DMS114 treated with DMSO at 0.1 percent for 48 hours (cell line): ENCODE measurements at regions not wholly inside any gene's neighbourhood (a gene's known extent, or its start where the extent isn't known, plus 50 kb on each side); places are given as distances from the start of the nearest gene placed in this dataset.
"Not testable (repeated sequence)": the region's sequence is repeated elsewhere in the genome, so short reads cannot be mapped to it uniquely, and the experiment has no call there.

ENCODE experiments used
- DNase-seq: peaks from one replicate; lab custom pipeline; 2025; ENCODE audit not compliant: unreplicated experiment; lab: John Stamatoyannopoulos, UW

GRCh38 chr4:16450724-16451123, 224.5 kb upstream of the TAPT1 start:
- DNase-seq: no peak

DNA sequence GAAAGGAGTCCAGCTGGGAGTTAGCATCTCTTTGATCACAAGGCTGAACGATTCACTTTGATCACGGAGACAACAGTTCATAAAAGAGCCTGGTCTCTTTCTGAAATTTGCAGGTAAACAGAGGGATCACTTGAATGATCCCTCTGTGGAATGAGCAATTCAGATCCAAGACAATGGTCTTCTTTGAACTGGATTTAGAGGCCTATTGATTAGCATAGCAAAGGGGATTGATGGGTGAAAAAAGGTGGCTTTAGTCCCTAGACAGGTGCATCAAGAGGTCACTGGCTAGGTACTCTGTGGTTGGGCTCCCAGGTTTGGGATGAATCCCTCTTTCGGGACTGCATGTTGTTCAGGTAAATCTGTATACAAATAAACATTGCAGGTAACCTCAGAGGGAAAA, 223.8 kb upstream of the TAPT1 start:
- no peak for DNase-seq

DNA sequence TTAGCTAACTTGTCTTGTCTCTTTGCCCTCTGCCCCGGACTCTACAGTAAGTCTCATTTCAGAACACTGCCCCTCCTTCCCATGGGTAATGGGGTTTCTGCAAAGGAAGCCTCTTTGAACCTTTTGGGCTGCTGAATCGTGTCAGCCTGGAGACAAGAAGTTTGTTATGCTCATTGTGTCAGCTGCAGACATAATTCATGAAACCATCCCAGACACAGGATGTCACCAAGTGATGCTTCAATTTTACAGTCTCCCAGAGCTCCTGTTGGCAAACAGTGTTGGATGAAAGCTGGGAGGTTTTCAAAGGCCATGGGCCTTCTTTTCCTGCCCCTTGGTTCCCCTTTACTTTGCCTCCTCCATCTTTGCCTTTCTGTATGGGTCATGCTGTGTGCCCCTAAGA, 223.1 kb upstream of the TAPT1 start:
- no peak for DNase-seq

DNA sequence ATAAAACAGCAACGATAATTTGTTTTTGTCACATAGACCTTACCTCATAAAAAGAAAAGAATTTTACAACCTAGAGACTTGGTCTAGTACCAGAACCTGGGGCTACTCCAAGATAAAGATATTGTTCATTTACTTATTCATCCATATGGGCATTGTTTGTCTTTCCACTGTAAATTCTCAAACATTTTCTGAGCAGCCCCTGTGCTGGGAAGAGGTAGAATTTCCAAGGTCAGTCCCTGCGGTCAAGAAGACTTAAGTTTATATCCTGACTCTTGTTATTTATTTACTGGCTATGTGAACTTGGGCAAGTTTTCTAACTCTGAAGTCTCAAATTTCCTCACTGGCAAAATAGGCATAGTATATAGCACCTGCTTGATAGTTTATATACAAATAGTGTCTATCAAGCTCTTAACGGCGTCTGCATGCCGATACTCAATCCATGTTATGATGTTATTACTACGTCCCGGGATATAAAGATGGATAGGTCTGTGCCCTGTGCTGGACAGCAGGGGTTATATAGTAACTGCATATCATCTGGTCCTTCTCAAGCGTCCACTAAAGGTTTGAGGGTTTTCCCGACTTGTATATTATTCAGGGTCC, 222.1 kb upstream of the TAPT1 start:
- no peak for DNase-seq

GRCh38 chr4:16443504-16444088, 217.3 kb upstream of the TAPT1 start:
- DNase-seq: no peak

GRCh38 chr4:16442296-16442695, 216.0 kb upstream of the TAPT1 start:
- no peak for DNase-seq

GRCh38 chr4:16439768-16440167, 213.5 kb upstream of the TAPT1 start:
- no peak for DNase-seq

DNA sequence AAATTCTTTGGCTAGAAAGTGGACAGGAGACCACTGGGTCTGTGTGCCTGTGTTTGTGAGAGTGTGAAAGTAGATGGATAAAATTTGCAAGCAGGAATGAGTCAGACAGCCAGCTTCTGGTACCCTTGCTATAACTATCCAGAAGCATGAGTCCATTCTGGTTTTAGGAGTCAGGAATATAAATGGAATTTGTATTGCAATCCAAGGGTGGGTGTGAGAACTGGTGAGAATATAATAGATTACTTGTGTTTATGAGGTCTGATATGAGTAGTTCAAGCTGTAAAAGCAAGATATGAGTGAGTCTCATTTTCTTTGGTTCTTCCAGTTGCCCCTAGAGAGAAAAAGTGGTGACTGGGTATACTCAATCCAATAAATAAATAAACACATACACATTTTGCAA, 212.7 kb upstream of the TAPT1 start:
- no peak for DNase-seq

DNA sequence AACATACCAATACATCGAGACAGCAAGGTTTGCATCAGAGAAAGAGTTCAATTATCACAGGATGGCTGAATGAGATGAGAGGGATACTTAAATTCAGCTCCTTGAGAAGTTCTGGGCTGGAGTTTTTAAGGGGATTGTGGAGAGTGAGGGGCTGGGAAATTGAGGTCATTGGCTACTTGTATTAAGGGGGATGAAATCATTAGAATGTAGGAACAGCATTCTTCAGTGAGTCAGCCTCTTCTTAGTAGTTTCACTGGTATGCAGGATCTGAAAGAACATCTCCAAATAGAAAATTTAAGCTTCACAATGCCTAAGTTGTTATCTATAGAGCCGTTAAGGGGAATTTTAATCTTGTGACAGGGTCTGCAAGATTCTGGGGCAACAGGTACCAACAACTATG, 211.6 kb upstream of the TAPT1 start:
- DNase-seq: no peak

DNA sequence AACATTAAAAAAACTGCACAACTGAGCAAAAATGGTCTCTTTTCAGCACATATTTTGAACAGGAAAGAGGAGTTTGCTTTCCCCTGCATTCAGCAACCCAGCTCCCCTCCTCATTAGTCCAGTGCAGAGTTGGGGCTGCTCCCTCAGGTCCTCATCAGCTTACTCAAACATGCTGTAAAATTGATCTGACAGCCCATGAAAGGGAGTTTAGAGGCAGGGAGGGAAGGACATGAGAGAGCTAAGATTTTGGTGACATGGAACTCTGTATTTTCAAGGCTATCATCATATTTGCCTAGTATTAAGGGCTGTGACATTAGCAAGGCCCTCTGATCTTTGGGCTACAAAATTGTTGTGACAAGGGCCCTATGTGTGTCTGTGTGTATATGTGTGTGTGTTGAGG, 205.6 kb upstream of the TAPT1 start:
- no peak for DNase-seq

DNA sequence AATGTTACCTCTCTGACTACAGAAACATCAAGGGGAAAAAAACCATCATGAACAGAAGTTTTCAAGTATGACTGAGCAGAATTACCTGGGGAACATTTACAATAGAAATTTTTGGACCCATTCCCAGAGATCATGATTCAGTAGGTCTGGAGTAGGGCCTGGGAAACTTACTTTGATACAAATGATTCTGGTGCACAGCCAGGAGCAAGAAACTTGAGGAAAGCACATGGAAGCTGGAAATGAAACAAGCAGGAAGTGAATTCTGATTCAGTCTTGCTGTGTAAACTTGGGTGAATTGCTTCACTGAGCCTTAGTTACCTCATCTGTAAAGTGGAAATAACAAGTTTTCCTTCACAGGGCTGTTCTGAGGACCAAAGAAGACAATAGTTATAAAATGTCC, 192.5 kb upstream of the TAPT1 start:
- no peak for DNase-seq

GRCh38 chr4:16417198-16417597, 190.9 kb upstream of the TAPT1 start:
- no peak for DNase-seq

- no peak for DNase-seq
These were observed 190.3 kb upstream of the TAPT1 start for GRCh38 chr4:16416601-16417000.

GRCh38 chr4:16415751-16416150, 189.5 kb upstream of the TAPT1 start:
- DNase-seq: no peak

DNA sequence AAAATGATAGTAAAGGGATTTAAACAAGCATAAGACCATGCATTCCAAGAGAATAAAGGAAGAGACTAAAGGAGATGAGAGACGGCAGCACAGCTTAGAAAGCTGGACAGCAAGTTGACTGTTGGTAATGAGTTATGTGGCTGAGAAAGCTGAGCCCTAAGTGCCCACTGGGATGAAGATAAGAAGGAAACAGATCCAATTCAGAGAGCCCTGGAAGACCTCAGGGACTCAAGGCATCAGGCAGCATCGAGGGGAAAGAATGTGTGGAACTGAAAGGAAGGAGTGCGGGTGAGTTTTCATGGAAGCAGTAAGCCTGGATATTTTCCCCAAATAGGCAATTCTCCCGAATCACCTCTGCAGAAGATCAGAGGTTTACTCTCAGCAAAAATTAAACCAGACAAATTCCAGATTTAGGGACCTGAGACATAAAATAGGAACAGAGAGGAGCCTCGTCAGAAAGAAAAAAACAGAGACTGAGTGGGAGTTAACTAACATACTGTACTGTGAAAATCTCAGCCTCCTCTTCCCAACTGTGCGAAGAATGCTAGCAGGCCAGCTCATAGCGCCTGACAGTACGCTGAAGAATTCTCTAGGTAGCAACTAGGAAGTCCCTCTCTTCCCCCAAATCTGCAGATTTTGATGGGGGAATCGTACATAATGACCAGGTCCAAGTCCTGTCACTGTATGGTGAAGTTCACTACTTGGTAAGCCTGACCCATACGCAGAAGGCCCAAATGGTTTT, 187.7 kb upstream of the TAPT1 start:
- no peak for DNase-seq

DNA sequence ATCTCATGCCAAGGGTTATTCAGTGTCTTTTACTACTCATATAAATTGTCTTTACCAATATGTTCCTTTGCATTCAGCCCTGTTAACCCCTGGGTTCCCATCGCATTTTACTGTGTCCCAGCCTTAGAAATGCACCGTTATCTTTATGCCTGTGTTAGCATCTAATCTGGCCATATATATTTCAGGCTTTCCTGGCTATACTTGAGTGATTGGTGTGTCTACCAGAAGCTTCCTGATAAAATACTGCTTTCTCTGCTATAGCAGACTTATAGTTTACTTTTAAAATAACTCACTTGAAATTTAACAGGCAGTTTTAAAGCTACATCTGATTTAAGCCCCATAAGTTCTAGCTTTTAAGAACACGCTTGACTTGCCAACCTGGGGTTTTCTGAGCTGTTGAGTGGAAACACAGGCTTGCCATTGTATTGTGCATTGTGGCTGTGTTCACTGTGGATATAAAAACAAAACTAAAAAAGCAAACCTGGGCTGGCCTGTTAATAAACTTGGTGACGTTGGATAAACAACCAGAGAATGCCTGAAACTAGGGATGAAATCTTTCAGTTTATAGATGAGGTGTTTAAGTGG, 185.3 kb upstream of the TAPT1 start:
- DNase-seq: no peak

- not testable (repeated sequence) for DNase-seq
These were observed 166.9 kb upstream of the TAPT1 start for GRCh38 chr4:16393216-16393615.

GRCh38 chr4:16391196-16391595, 164.9 kb upstream of the TAPT1 start:
- DNase-seq: no peak

DNA sequence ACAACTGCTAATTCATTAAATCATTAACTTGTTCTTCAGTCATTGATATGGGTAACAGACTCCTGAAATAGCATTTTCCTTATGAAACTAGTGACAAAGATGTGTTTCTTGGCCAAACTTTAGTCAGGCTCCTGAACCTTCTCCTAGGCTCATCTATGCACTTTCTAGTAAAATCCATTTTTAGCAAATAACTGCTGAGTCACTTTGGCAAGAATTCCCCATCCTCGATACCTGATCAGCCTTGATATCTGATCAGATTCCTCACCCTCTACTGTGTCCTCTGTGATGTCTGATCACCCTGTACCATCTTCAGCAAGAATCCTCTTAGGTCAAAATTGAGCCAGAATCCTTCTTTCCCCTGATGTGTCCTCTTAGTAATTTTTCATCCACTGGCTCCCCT, 161.2 kb upstream of the TAPT1 start:
- no peak for DNase-seq

DNA sequence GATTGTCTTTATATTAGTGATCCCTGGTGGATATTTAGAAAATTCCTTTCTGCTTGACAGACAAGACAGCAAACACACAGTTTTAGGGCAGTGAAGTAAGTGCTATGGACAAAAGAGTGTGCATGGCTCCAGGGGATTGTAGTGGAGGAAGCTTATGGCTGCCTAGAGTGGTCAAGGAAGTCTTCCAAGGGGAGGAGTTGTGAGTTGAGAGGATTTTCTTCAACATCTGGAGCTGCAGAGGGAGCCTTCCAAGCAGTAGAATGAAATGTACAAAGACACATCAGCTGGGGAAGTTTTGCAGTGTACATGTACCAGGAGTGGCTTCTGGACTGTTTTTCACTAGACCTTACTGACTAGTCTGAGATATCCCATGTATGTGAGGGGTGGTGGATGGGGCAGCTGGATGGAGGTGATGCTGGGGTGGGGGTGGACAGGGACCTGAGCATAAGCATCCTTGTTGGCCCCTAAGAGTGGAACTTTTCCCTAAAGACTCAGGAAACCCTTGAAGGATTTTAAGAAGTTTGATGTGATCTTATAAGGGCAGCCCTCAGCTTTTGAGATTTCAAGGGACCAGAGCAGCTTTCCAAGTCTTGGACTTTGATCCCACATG, 160.5 kb upstream of the TAPT1 start:
- DNase-seq: no peak

DNA sequence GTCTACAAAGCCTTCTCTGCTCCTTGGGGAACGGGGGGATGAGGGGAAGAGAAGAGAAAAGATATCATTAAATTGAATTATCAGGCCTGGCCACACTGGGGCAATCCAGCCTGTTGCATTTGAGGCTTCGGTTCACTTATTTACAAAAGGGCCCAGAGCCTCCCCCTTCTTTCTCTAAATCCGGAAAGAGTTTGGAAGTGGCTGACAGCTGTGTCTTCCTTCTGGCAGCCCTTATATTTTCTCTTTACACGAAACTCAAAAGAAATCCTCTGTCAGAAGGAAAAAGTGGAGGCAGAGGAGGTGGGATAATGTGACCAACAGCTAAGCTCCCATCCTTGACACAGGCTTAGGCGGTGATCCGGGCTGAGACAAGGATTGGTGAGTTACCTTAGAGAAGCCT, 158.3 kb upstream of the TAPT1 start:
- DNase-seq: no peak

GRCh38 chr4:16382571-16382970, 156.3 kb upstream of the TAPT1 start:
- DNase-seq: no peak
